HEK293T (cell line): ENCODE measurements at regions not wholly inside any gene's neighbourhood (a gene's known extent, or its start where the extent isn't known, plus 50 kb on each side); places are given as distances from the start of the nearest gene placed in this dataset.
A peak's percentile ranks its signal among the peaks of the same experiment; 100 is the strongest.

Source experiments
- CTCF ChIA-PET: fragments of 350-600 bp; formaldehyde crosslinking; extraction: SDS; loops from one replicate; lab custom pipeline; 2021; ENCODE audit warnings: antibody characterized with exemption, inconsistent platforms; lab: Yijun Ruan, JAX
- POLR2A ChIA-PET: fragments of 350-600 bp; formaldehyde crosslinking; extraction: SDS; loops from one replicate; lab custom pipeline; 2020; ENCODE audit warnings: antibody characterized with exemption, inconsistent platforms; lab: Yijun Ruan, JAX
- DNase-seq: peaks from one replicate; pipeline ENCODE4 v3.0.0; 2012; ENCODE audit warnings: mixed read lengths; ENCODE audit errors: extremely low spot score
- ARNT ChIP-seq: fragments of 450-650 bp; IDR thresholded peaks from 2 replicates; pipeline ENCODE4 v1.6.1; 2017; ENCODE audit warnings: mild to moderate bottlenecking
- BHLHE40 ChIP-seq: fragments of 450-650 bp; IDR thresholded peaks from 2 replicates; pipeline ENCODE4 v1.6.1; 2016; ENCODE audit warnings: mild to moderate bottlenecking, moderate library complexity, borderline replicate concordance
- CTBP1 ChIP-seq: fragments of 450-650 bp; IDR thresholded peaks from 2 replicates; pipeline ENCODE4 v1.6.1; 2016; ENCODE audit warnings: borderline replicate concordance
- ELF4 ChIP-seq: fragments of 450-650 bp; IDR thresholded peaks from 2 replicates; pipeline ENCODE4 v1.6.1; 2017; ENCODE audit warnings: antibody characterized with exemption
- FOXA1 ChIP-seq: fragments of 450-650 bp; IDR thresholded peaks from 2 replicates; pipeline ENCODE4 v1.6.1; 2016; ENCODE audit warnings: mild to moderate bottlenecking
- FOXK2 ChIP-seq: fragments of 450-650 bp; IDR thresholded peaks from 2 replicates; pipeline ENCODE4 v1.6.1; 2016; ENCODE audit warnings: mild to moderate bottlenecking
- FOXM1 ChIP-seq: fragments of 450-650 bp; IDR thresholded peaks from 2 replicates; pipeline ENCODE4 v1.6.1; 2017; ENCODE audit warnings: mild to moderate bottlenecking, borderline replicate concordance
- HDGF ChIP-seq: fragments of 450-650 bp; IDR thresholded peaks from 2 replicates; pipeline ENCODE4 v1.6.1; 2017; ENCODE audit warnings: antibody characterized with exemption, borderline replicate concordance
- L3MBTL2 ChIP-seq: fragments of 450-650 bp; conservative IDR thresholded peaks from 2 replicates; pipeline ENCODE4 v1.6.1; 2016; ENCODE audit warnings: mild to moderate bottlenecking
- LEF1 ChIP-seq: fragments of 450-650 bp; IDR thresholded peaks from 2 replicates; pipeline ENCODE4 v1.6.1; 2017; ENCODE audit warnings: mild to moderate bottlenecking, borderline replicate concordance
- NFRKB ChIP-seq: fragments of 450-650 bp; IDR thresholded peaks from 2 replicates; pipeline ENCODE4 v1.6.1; 2016; ENCODE audit warnings: mild to moderate bottlenecking, moderate library complexity
- PKNOX1 ChIP-seq: fragments of 450-650 bp; IDR thresholded peaks from 2 replicates; pipeline ENCODE4 v1.6.1; 2016
- SP1 ChIP-seq: fragments of 450-650 bp; IDR thresholded peaks from 2 replicates; pipeline ENCODE4 v1.6.1; 2017
- SUZ12 ChIP-seq: fragments of 450-650 bp; IDR thresholded peaks from 2 replicates; pipeline ENCODE4 v1.6.1; 2016; ENCODE audit warnings: mild to moderate bottlenecking
- TARDBP ChIP-seq: fragments of 450-650 bp; IDR thresholded peaks from 2 replicates; pipeline ENCODE4 v1.6.1; 2016
- ZNF384 ChIP-seq: fragments of 450-650 bp; IDR thresholded peaks from 2 replicates; pipeline ENCODE4 v1.6.1; 2016

GRCh38 chr2:150620416-150620815 lies 132.9 kb upstream of the RND3 start:
- no peak for TF ChIP-seq BHLHE40
- TF ChIP-seq FOXA1, result no peak
- no peak for TF ChIP-seq HDGF
- no peak for TF ChIP-seq FOXK2
- no peak for TF ChIP-seq TARDBP
- TF ChIP-seq NFRKB, result no peak
- TF ChIP-seq ARNT, result no peak
- no peak for TF ChIP-seq FOXM1
- no peak for DNase-seq
- ChIA-PET POLR2A (interaction anchor here (1.0 kb wide), 1 partner anchor 135 kb away, joined by 4 read pairs; no protein-coding TSS in a partner anchor), CTCF (interaction anchor here (0.7 kb wide), 1 partner anchor 156 kb away, joined by 3 read pairs; no protein-coding TSS in a partner anchor)

GRCh38 chr2:150619607-150620330 lies 132.3 kb upstream of the RND3 start:
- CTCF ChIA-PET, result interaction anchor here (0.7 kb wide), 1 partner anchor 155 kb away, joined by 3 read pairs; no protein-coding TSS in a partner anchor
- TF ChIP-seq ZNF384, result peak; percentile 58
- no peak for TF ChIP-seq TARDBP
- no peak for TF ChIP-seq HDGF
- no peak for TF ChIP-seq PKNOX1
- no peak for TF ChIP-seq SUZ12
- TF ChIP-seq SP1, result no peak
- TF ChIP-seq BHLHE40, result no peak

GRCh38 chr2:150618245-150618895 lies 130.9 kb upstream of the RND3 start:
- ChIA-PET POLR2A (no interaction called here), CTCF (no interaction called here)
- DNase-seq, result no peak
- TF ChIP-seq PKNOX1 (no peak), FOXM1 (no peak), ZNF384 (no peak), SP1 (no peak), FOXK2 (no peak), NFRKB (no peak)

More at GRCh38 chr2:150619607-150620330, 132.3 kb upstream of the RND3 start:
- no peak for DNase-seq
- POLR2A ChIA-PET, result interaction anchor here (1.0 kb wide), 1 partner anchor 134 kb away, joined by 4 read pairs; no protein-coding TSS in a partner anchor

GRCh38 chr2:150617351-150617978 lies 130.0 kb upstream of the RND3 start:
- ChIA-PET CTCF (no interaction called here), POLR2A (no interaction called here)
- no peak for DNase-seq
- no peak for TF ChIP-seq ZNF384
- no peak for TF ChIP-seq FOXM1
- TF ChIP-seq PKNOX1, result no peak
- TF ChIP-seq BHLHE40, result no peak
- TF ChIP-seq HDGF, result no peak
- TF ChIP-seq ELF4, result no peak
- TF ChIP-seq LEF1, result no peak
- TF ChIP-seq ARNT, result no peak
- TF ChIP-seq SP1, result no peak
- TF ChIP-seq FOXA1, result no peak
- TF ChIP-seq L3MBTL2, result no peak
- no peak for TF ChIP-seq SUZ12
- TF ChIP-seq TARDBP, result no peak
- TF ChIP-seq CTBP1, result no peak
- TF ChIP-seq NFRKB, result no peak
- TF ChIP-seq FOXK2, result no peak

- DNase-seq, result no peak
- CTCF ChIA-PET, result no interaction called here
- POLR2A ChIA-PET, result no interaction called here
- TF ChIP-seq ELF4 (no peak), ARNT (no peak), FOXM1 (no peak), HDGF (no peak), FOXK2 (no peak), ZNF384 (no peak), NFRKB (no peak), FOXA1 (no peak)
Observed at GRCh38 chr2:150612957-150613710, 125.7 kb upstream of the RND3 start.
